ENCODE measurements at regions not wholly inside any gene's neighbourhood (a gene's known extent, or its start where the extent isn't known, plus 50 kb on each side); places are given as distances from the start of the nearest gene placed in this dataset.

DNA sequence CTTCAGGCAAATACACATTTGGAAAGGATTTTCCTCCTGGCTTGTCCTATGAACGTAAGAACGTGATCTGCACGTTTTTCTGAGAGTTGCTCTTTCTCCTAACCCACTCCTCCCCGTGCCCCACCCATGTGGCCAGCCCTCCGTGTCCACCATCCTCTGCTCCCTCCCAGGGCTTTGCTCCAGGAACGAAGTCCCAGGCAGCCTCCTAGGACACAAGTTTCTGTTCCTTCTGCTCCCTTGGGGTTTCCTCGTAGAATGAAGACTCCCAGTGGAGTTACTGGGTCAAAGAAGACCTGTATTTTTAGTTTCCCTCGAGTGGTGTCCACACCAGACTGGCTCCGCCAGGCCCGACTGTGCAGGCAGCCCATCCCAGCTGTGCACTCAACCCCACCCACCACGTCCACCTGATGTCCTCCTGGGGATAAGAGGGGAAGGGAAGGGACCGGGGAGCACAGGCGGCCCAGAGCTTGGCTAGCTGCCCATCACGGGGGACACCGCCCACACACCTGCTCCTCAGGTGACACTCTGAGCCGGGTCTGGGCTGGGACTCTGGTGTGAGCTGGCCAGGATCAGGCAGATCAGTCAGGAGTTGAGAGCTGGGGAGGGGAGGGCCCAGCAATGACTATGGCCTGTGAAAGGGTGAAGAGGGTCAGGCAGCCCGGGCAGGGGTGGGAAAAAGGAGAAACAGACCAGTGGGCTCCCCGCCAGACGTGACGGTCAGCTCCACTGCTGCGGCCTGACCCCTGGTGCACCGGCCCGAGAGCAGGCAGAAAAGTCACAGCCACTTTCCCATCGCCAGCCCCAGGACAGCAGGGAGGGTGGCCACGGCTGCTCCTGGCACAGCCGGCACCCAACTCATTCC, 54.3 kb upstream of the PPP2R2D start:
- no peak for DNase-seq

DNA sequence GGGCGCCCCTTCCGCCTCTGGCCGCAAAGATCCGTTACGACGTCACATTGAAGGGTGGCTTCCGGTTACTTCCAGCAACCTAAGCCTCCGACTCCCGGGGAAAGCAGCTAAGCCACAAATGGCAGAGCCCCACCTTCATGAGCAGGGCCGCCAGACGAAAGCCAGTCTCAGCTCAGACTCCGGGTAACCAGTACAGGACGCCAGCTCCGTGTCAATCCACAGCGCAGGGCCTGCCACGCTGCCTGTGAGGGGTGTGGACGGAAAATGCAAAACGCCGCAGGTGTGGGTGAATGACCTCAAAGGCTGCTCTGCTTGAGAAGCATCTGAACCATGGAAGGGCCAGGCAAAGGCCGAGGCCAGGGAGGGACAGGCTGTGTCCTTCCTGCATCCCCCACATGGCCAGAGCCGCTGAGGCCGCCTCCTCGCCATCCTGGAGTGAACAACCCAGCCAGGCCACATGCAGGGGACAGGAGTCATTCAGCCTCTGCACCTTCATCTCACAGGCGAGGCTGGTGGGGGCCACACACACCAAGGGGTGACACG, 53.5 kb upstream of the PPP2R2D start:
- DNase-seq = no peak

DNA sequence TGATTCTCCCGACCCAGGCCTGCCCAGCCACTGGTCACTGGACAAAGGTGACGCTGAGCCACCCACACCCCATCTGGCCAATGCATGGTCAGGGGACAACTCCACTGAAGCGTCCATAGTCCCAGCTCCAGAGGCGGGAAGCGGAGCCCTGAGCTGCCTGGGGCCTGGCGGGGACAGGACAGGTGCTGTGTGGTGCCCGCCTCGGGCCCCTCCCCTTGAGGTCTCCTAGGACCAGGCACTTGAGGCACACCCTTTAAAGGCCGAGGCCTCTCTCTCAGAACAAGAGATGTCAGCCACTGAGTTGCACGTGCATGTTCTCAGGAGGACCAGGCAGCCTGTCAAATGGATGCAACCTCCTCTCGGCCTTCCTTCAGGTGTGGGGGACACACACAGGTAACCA, 52.5 kb upstream of the PPP2R2D start:
- no peak for DNase-seq

DNA sequence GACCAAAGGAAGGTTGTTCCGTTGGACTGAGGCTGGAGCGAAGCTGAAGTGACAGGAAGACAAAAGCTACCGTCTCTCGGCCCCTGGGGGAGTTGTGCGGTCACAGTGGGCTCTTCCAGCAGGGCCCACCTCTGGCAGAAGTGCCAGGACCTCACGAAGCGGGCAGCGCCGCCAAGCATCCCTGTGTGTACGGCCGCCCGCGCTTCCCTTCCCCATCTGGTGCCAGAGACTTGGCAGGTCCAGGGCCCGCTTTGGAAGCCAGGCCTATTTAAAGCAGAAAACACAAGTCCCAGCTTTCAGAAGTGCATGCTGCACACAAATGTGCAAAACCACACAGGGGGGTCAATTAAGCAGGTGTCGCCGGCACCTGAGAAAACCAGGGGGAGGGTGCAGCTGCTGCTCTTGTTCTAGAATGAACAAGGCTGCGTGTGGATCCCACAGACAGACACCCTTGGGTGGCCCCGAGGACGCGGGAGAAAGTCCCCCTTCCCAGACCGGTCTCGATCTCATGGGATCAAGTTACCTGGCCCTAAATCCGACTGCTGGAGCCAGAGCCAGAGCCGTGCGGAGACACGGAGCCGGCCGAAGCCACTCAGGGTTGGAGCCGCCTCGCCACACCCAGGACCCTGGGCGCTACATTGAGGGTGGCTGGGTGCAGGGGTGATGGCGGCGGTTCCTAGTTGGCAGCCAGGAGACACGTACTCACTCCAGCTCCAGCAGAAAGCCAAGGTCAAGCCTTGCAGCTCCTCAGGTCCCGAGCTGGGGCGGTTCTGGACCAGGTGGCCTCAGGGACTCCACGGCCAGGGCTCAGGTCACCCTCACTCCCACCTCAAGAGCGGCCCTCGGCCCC, 51.8 kb upstream of the PPP2R2D start:
- DNase-seq = no peak

DNA sequence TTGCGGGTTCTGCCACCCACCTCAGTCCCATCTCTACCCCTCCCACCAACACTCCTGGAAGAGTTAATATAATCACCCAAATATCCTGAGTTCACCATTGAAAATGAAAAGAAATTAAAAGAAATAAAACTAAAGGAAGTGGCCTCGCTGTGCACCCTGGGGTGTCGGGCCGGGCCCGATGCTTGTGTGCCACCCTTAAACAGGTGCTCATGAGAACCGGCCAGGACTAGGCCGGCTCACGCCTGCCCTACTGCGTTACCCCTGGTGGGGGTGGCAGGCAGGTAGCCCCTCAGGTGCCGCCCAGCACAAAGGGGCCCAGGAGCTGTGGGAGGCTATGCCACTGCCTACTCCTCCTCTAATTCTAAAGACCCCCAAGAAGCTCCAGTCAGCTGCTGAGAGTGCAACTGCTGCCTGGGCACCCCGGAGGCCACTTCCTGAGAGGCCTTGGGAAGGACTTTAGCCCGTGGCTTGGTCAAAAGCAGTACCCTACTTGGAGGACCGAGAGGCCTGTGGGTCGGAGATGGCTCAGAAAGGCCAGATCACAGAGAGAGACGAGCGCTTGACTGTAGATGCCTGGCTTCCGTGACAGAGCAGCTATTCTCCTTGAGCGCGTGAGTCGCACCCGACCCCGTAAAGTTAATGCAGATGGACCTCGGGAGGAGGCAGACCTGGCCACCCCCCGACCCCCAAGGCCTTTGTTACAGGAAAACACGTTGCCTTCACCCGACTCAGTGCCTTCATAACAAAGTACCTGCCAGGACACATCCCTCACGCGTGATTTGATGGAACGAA, 51.0 kb upstream of the PPP2R2D start:
- no peak for DNase-seq

DNA sequence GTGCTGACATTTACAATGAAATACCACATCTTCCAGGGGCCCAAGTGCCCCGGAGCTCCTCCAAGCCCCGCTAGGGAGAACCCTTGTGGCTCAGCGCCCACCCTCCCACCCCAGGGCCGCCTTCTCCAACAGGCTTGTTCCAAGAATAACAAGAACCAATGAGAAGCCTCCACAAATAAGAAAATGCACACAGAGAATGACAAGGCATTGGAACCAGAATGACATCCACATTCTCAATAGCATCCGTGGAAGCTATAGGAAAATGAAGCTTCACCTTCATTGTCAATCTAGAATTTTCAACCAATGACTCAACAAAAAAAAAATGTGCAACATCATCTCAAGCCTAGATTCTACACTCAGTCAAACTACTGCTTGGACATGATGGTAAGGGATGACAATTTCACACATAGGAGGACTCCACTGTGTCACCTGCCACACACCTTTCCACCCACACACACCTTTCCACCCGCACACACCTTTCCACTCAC, 50.4 kb upstream of the PPP2R2D start:
- no peak for DNase-seq
